Panc1 (cell line): ENCODE measurements at regions not wholly inside any gene's neighbourhood (a gene's known extent, or its start where the extent isn't known, plus 50 kb on each side); places are given as distances from the start of the nearest gene placed in this dataset.

Experiments used
- ATAC-seq: fragments of 200-7000 bp; cut with Tn5 transposase; 2 replicates; pipeline ENCODE4 v1.9.1; 2020; ENCODE audit warnings: mild to moderate bottlenecking, moderate library complexity
- BruUV-seq: library from RNA; stranded (reverse); fragments of 400-500 nt; replicated peaks from 2 replicates; lab custom pipeline; 2021; lab: Mats Ljungman, UMichigan
- CTCF ChIA-PET: fragments of 300-600 bp; sonication (Branson Sonifier 250); formaldehyde crosslinking; loops from one replicate; lab custom pipeline; 2022; ENCODE audit warnings: antibody characterized with exemption; lab: Charles Lee
- POLR2A ChIA-PET: fragments of 300-600 bp; sonication (Branson Sonifier 250); formaldehyde crosslinking; loops from one replicate; lab custom pipeline; 2022; ENCODE audit warnings: antibody characterized with exemption; lab: Charles Lee
- DNase-seq: peaks from one replicate; pipeline ENCODE4 v3.0.0-alpha.2; 2010; ENCODE audit warnings: low read depth, low spot score
- H3K27ac ChIP-seq: 2 replicates; pipeline ENCODE4 v1.5.1; 2011; ENCODE audit warnings: mild to moderate bottlenecking, low read length, inconsistent platforms
- H3K27me3 ChIP-seq: fragments of 200-500 bp; sonication (Bioruptor generic); 2 replicates; pipeline ENCODE4 v1.6.0; 2014; ENCODE audit warnings: low read length, inconsistent platforms; ENCODE audit not compliant: control insufficient read depth, insufficient read depth
- H3K36me3 ChIP-seq: fragments of 200-500 bp; sonication (Bioruptor generic); 2 replicates; pipeline ENCODE4 v1.5.1; 2014; ENCODE audit warnings: inconsistent platforms, mild to moderate bottlenecking, low read length, moderate library complexity; ENCODE audit not compliant: control insufficient read depth, insufficient read depth
- H3K4me1 ChIP-seq: 2 replicates; pipeline ENCODE4 v1.5.1; 2011; ENCODE audit warnings: inconsistent platforms, mild to moderate bottlenecking, low read length, moderate library complexity; ENCODE audit not compliant: control insufficient read depth, insufficient read depth
- H3K4me3 ChIP-seq, 2 experiments: 2 replicates each; pipeline ENCODE4 v1.5.1; 2011 to 2012; ENCODE audit warnings: low read depth in 2 of 2, low read length in 2 of 2, mild to moderate bottlenecking in 2 of 2, inconsistent platforms in 1 of 2, moderate library complexity in 1 of 2
- H3K9me3 ChIP-seq: fragments of 200-500 bp; sonication (Bioruptor generic); 2 replicates; pipeline ENCODE4 v1.5.1; 2014; ENCODE audit warnings: low read depth, mild to moderate bottlenecking, inconsistent platforms, low read length, moderate library complexity; ENCODE audit not compliant: control insufficient read depth, insufficient read depth
- POLR2AphosphoS5 ChIP-seq: IDR thresholded peaks from 2 replicates; pipeline ENCODE4 v1.6.1; 2012; ENCODE audit warnings: mild to moderate bottlenecking, low read depth, low read length, moderate library complexity
- SIN3A ChIP-seq: IDR thresholded peaks from 2 replicates; pipeline ENCODE4 v1.6.1; 2012; ENCODE audit warnings: low read depth, mild to moderate bottlenecking, low read length, moderate library complexity, borderline replicate concordance; ENCODE audit not compliant: insufficient read depth
- TCF7L2 ChIP-seq: IDR thresholded peaks from 2 replicates; pipeline ENCODE4 v1.6.1; 2011; ENCODE audit warnings: mild to moderate bottlenecking, low read depth, low read length, inconsistent platforms
- in situ Hi-C: cut with HindIII; loops from 2 replicates; pipeline ENCODE4 v1.10.0; 2016; ENCODE audit warnings: low sequenced_read_pairs, low pct_unique_long_range_greater_than_20kb
- intact Hi-C: fragments of 100-400 bp; cut with micrococcal nuclease; formaldehyde crosslinking; loops from one replicate; pipeline ENCODE4 v1.10.0; 2022; ENCODE audit not compliant: unreplicated experiment
- TF ChIP-seq, protein P1 (sequence below), 2 experiments: IDR thresholded peaks; 2 replicates each; pipeline ENCODE4 v1.6.1; 2011 to 2012; ENCODE audit warnings: low read depth in 2 of 2, control low read depth in 1 of 2, low read length in 1 of 2, mild to moderate bottlenecking in 1 of 2, moderate library complexity in 1 of 2; ENCODE audit not compliant: insufficient read depth in 1 of 2
- TF ChIP-seq, protein P2 (sequence below): fragments of 450-650 bp; IDR thresholded peaks from 2 replicates; pipeline ENCODE4 v1.5.1; 2017; ENCODE audit warnings: mild to moderate bottlenecking

- Histone ChIP-seq H3K27ac (no peak overlapping the region), H3K4me1 (no peaks in the 10 kb centered on the region), H3K36me3 (no peaks in the 10 kb centered on the region), H3K27me3 (peaks cover 10% of the 10 kb centered on the region; the same call in 1 of the 2 replicates), H3K9me3 (no peaks in the 10 kb centered on the region), H3K4me3 (no peak overlapping the region)
- intact Hi-C loops: no loop called here
- no TSS peak for BruUV-seq
- TF ChIP-seq POLR2AphosphoS5: no peak
- TF ChIP-seq SIN3A: no peak
- TF ChIP-seq TCF7L2: no peak
- TF ChIP-seq, protein P1, sequence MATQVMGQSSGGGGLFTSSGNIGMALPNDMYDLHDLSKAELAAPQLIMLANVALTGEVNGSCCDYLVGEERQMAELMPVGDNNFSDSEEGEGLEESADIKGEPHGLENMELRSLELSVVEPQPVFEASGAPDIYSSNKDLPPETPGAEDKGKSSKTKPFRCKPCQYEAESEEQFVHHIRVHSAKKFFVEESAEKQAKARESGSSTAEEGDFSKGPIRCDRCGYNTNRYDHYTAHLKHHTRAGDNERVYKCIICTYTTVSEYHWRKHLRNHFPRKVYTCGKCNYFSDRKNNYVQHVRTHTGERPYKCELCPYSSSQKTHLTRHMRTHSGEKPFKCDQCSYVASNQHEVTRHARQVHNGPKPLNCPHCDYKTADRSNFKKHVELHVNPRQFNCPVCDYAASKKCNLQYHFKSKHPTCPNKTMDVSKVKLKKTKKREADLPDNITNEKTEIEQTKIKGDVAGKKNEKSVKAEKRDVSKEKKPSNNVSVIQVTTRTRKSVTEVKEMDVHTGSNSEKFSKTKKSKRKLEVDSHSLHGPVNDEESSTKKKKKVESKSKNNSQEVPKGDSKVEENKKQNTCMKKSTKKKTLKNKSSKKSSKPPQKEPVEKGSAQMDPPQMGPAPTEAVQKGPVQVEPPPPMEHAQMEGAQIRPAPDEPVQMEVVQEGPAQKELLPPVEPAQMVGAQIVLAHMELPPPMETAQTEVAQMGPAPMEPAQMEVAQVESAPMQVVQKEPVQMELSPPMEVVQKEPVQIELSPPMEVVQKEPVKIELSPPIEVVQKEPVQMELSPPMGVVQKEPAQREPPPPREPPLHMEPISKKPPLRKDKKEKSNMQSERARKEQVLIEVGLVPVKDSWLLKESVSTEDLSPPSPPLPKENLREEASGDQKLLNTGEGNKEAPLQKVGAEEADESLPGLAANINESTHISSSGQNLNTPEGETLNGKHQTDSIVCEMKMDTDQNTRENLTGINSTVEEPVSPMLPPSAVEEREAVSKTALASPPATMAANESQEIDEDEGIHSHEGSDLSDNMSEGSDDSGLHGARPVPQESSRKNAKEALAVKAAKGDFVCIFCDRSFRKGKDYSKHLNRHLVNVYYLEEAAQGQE (IDR thresholded peaks at IDR 0.05; ENCODE audit: insufficient read depth in 1 of 2, low read depth in 2 of 2, low read length in 1 of 2): no peak
- TF ChIP-seq, protein P2, sequence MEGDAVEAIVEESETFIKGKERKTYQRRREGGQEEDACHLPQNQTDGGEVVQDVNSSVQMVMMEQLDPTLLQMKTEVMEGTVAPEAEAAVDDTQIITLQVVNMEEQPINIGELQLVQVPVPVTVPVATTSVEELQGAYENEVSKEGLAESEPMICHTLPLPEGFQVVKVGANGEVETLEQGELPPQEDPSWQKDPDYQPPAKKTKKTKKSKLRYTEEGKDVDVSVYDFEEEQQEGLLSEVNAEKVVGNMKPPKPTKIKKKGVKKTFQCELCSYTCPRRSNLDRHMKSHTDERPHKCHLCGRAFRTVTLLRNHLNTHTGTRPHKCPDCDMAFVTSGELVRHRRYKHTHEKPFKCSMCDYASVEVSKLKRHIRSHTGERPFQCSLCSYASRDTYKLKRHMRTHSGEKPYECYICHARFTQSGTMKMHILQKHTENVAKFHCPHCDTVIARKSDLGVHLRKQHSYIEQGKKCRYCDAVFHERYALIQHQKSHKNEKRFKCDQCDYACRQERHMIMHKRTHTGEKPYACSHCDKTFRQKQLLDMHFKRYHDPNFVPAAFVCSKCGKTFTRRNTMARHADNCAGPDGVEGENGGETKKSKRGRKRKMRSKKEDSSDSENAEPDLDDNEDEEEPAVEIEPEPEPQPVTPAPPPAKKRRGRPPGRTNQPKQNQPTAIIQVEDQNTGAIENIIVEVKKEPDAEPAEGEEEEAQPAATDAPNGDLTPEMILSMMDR: no peak
- ATAC-seq (no peak), DNase-seq (no peak)
- POLR2A ChIA-PET: no interaction called here
- in situ Hi-C loops: no loop called here
- CTCF ChIA-PET: no interaction called here
Observed at GRCh38 chr5:39532511-39532910, 107.7 kb upstream of the DAB2 start.

GRCh38 chr5:39531306-39531705 lies 106.5 kb upstream of the DAB2 start:
- no peaks in the 10 kb centered on the region for H3K4me1 ChIP-seq
- no peak for TF ChIP-seq POLR2AphosphoS5
- no peak for TF ChIP-seq SIN3A
- no peak for TF ChIP-seq TCF7L2
- TF ChIP-seq, protein P1 (IDR thresholded peaks at IDR 0.05; ENCODE audit: insufficient read depth in 1 of 2, low read depth in 2 of 2, low read length in 1 of 2): no peak
- TF ChIP-seq, protein P2: no peak
- no peak for DNase-seq
- no peaks in the 10 kb centered on the region for H3K9me3 ChIP-seq
- in situ Hi-C loops: no loop called here
- no TSS peak for BruUV-seq
- ChIA-PET POLR2A (no interaction called here), CTCF (no interaction called here)
- ATAC-seq: no peak
- no peak overlapping the region for H3K4me3 ChIP-seq
- H3K27ac ChIP-seq: no peak overlapping the region
- H3K36me3 ChIP-seq: no peaks in the 10 kb centered on the region
- intact Hi-C loops: no loop called here
- peaks cover 5% of the 10 kb centered on the region; the same call in 1 of the 2 replicates for H3K27me3 ChIP-seq
